CD4-positive, alpha-beta T cell treated with Interleukin-12 subunit alpha and Interleukin-12 subunit beta, for 1 hour (primary cell): ENCODE measurements at regions not wholly inside any gene's neighbourhood (a gene's known extent, or its start where the extent isn't known, plus 50 kb on each side); places are given as distances from the start of the nearest gene placed in this dataset.

ENCODE experiments used
- DNase-seq: peaks from one replicate; pipeline ENCODE4 v3.0.0-alpha.2; 2020

- no peak for DNase-seq
Measured at GRCh38 chr7:132733860-132734259, 157.6 kb upstream of the PLXNA4 start.

DNA sequence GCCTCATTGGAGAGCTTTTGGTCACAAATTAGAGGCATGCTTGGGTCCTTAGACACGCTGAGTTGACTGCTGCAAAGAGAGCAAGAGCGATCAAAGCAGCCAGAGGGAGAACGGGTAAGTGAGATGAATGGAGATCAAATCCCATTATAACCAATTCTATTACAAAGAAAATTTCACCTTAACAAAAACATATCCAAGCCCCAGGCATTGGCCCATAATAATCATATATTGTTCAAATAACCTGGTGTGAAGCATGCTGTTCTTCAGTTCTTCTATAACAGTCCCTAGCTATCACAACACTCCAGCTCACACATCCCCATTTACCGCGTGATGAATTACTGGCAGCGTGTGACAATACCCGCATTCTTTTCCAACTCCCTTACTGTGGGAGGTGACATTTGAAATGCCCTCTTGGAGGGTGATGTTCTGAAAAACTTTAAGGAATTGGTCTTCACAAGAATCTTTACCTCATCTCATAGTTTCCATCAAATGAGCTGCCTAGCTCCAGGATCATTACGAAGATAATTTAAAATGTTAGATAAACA lies 156.1 kb upstream of the PLXNA4 start:
- DNase-seq = no peak

GRCh38 chr7:132730105-132730504 lies 153.8 kb upstream of the PLXNA4 start:
- no peak for DNase-seq

- no peak for DNase-seq
Measured at GRCh38 chr7:132723506-132724081, 147.3 kb upstream of the PLXNA4 start.

GRCh38 chr7:132720835-132721234 lies 144.6 kb upstream of the PLXNA4 start:
- DNase-seq = no peak

DNA sequence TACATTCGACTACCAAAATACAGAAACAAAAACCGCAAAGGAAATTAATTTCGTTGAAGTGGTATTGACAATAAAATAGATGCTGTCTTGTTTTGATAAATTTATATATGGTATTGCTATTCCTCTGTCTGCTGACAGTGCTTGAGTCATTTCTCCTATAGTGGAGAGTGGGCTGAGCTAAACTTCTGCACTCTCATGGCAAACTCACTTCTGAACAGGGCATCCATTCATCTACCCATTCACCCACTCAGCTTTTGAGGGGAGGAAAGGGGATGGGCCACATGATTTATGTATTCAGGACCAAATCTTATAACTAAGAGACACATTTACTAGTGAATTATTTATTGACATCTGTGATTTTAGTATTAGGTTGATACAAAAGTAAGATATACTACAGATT lies 137.6 kb upstream of the PLXNA4 start:
- no peak for DNase-seq

GRCh38 chr7:132709971-132710567 lies 133.8 kb upstream of the PLXNA4 start:
- DNase-seq = peak; percentile 24

- no peak for DNase-seq
Measured at GRCh38 chr7:132708470-132708869, 132.2 kb upstream of the PLXNA4 start.

DNA sequence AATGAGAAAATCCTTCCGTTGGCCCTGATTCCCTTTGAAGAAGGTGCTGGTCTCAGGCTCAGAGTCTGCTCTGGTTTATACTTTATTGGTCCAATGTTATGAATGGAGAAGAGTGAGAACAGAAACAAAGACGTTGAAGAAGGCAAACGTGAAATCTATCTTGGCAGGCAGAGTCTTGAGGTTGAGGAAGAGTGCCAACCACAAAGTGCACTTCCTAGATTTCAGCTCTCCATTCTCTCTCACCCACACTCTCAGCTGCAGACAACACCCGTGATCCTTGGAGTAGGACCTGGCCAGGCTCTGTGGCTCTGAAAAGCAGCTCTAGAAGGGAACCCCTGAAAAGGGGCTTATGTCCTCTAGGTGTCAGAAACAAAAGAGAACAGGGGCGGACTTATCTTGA lies 128.9 kb upstream of the PLXNA4 start:
- DNase-seq = no peak

GRCh38 chr7:132703742-132704141 lies 127.5 kb upstream of the PLXNA4 start:
- DNase-seq = no peak

GRCh38 chr7:132697003-132697402 lies 120.7 kb upstream of the PLXNA4 start:
- no peak for DNase-seq

GRCh38 chr7:132696332-132696731 lies 120.1 kb upstream of the PLXNA4 start:
- DNase-seq = no peak

DNA sequence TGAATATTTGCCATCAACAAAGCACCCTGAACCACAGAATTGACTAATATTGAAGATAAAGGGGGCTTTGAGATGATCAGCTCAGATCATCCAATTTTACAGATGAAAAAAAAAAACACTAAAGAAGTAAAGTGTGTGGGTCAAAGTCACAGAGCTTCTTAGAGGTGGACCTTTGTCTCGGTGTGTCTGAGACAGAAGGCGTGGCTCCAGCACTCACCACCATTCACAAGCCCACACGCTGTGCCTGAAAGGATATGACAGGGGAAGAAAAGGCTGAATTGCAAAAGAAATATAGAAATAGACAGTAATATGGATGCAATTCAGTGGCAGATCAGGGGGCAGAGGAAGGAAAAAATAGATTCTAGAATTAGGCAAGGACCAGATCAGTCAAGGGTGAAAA lies 114.9 kb upstream of the PLXNA4 start:
- no peak for DNase-seq

DNA sequence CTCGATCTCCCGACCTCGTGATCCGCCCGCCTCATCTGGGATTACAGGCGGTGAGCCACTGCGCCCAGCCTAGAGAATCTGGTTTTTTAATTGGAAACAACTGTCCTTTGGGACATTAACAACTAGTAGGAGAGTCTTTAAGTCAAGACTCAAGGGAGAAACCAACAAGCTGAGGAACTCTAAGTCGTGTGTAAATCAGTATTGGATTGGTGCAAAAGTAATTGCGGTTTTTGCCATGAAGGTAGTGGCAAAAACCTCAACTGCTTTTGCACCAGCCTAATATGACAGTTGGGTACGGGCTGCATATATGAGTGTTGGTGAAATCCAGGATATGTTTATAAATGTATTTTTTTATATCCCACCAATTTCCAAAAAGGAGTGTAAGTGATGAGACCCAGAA lies 113.9 kb upstream of the PLXNA4 start:
- no peak for DNase-seq

DNA sequence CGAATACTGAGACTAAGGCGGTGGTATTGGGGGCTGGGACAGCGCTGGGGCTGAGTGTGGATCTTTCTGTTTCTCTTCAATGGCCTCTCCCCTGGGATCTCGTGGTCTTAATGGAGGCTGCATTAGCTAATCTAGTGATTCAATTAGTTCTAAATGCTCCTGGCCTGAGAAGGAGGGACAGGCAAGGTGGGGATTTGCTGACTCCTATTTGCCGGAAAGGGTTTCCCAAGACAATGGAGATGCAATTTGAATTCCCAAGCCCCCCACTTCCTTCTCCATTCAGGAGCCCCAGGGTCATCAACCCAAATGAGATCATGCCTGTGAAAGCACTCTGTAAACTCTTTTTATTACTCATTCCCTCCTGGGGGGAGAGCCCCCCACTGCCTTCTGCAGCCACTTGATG lies 111.7 kb upstream of the PLXNA4 start:
- no peak for DNase-seq

GRCh38 chr7:132687016-132687415 lies 110.7 kb upstream of the PLXNA4 start:
- no peak for DNase-seq

DNA sequence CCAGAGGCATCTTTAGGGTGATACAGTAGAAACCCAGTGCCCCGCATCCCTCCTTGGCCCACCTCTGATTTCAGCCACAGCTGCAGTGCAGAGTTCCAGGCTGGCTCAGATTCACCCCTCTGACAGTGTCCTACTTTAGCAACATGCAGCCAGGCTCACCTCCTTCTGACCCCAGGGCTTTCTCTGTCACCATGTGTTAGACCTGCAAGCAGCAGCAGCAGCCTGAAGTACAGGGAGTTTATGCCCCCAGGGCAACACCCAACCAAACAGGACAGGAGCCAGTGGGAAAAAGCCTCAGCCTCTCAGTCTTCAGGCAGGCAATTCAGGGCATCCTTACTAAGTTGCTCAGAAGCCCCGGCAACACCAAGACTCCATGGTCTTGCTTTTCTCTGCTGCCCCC lies 109.0 kb upstream of the PLXNA4 start:
- no peak for DNase-seq

GRCh38 chr7:132683896-132684690 lies 107.8 kb upstream of the PLXNA4 start:
- DNase-seq = no peak

DNA sequence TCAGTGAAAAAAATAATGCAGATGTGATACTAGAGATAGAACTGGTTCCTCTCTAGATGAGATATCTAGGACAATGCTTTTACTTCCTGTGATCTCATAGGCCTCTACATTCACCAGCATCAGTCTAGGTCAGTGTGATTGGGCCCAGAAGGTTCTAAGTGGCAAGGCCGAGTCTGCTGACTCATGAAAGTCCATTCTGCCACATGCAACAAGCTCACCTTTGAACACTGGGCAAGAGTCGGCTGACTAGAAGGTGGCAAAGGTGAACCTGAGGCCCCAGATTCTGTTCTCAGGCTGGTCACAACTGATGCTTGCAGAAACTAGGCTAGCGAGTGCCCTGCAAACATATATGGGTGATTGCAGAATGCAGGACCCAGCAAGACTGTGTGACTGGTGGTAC lies 105.7 kb upstream of the PLXNA4 start:
- no peak for DNase-seq

DNA sequence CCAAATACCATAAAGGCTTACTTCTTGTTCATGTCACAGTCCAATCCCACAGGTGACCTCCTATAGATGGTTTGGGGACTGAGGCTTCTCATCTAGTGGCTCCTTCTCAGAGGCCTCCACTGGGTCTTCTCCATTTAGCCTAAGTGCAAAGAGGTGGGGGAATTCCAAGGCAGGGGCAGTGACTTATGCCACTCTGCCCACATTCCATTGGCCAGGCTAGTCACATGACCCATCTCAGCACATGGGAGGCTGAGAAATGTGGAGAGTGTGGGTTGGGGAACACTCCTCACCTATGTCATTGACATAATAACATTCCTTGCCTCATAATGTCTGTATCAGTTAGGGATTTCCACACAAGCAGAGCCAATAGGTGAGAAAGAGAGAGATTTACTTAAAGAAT lies 104.3 kb upstream of the PLXNA4 start:
- no peak for DNase-seq

DNA sequence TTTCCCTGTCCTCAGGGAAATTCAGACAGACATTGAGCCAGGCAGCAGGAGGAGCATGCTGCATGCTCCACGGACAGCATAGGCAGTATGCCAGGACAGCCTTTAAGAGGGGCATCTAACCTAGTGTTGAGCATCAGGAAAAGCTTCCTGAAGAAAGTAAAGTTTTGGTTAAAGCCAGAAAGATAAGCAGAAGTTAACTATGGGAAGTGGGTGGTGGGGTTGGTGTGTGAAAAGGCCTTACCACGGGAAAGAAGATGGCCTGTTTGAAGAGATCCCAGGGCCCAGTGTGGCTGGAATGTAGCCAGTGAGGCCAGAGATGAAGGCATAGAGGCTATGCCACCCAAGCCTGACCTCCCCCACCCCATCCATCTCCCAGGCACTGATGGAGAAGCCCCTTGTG lies 102.4 kb upstream of the PLXNA4 start:
- DNase-seq = no peak

DNA sequence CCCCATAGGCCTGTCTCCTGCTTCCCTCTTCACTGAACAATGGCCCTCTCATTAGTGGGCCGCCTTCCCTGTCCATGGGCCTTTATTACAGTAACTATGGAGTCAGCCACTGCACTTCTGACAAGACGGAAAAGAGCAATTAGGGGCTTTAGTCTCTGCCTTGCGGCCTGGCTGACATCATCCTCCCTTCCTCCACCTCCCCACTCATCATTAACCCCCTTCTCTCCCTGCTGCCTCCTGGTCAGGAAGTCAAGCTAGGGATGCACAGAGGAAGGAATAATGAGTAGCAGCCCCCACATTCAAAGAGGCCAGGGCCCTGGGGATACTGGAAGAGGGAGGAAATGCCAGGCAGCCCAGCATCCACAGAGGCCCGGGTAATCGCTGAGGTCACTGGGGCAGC lies 101.6 kb upstream of the PLXNA4 start:
- no peak for DNase-seq

- no peak for DNase-seq
Measured at GRCh38 chr7:132672200-132672990, 96.1 kb upstream of the PLXNA4 start.
